HG02588 (cell line): ENCODE measurements at regions not wholly inside any gene's neighbourhood (a gene's known extent, or its start where the extent isn't known, plus 50 kb on each side); places are given as distances from the start of the nearest gene placed in this dataset.
"Not testable (repeated sequence)": the region's sequence is repeated elsewhere in the genome, so short reads cannot be mapped to it uniquely, and the experiment has no call there.

Experiments used
- ATAC-seq: cut with Tn5 transposase; IDR thresholded peaks from one replicate; pipeline ENCODE4 v1.9.1; 2021; ENCODE audit warnings: mild to moderate bottlenecking, moderate library complexity; ENCODE audit not compliant: unreplicated experiment

- ATAC-seq = no peak
Observed at GRCh38 chr9:6105738-6106137, 90.3 kb upstream of the RANBP6 start.

- not testable (repeated sequence) for ATAC-seq
Observed at GRCh38 chr9:6104406-6104805, 89.0 kb upstream of the RANBP6 start.

GRCh38 chr9:6103911-6104310, 88.5 kb upstream of the RANBP6 start:
- ATAC-seq = not testable (repeated sequence)

- ATAC-seq = not testable (repeated sequence)
Observed at GRCh38 chr9:6102336-6102987, 87.0 kb upstream of the RANBP6 start.

GRCh38 chr9:6101725-6102124, 86.3 kb upstream of the RANBP6 start:
- ATAC-seq = not testable (repeated sequence)

GRCh38 chr9:6099346-6099745, 83.9 kb upstream of the RANBP6 start:
- ATAC-seq = not testable (repeated sequence)

- no peak for ATAC-seq
Observed at GRCh38 chr9:6098431-6098830, 83.0 kb upstream of the RANBP6 start.

- ATAC-seq = no peak
Observed at GRCh38 chr9:6096821-6097220, 81.4 kb upstream of the RANBP6 start.

GRCh38 chr9:6090277-6091210, 75.1 kb upstream of the RANBP6 start:
- no peak for ATAC-seq

GRCh38 chr9:6089300-6089699, 73.9 kb upstream of the RANBP6 start:
- no peak for ATAC-seq

- no peak for ATAC-seq
Observed at GRCh38 chr9:6086006-6086655, 70.7 kb upstream of the RANBP6 start.

GRCh38 chr9:6080154-6080716, 64.8 kb upstream of the RANBP6 start:
- peak; percentile 84 for ATAC-seq

GRCh38 chr9:6079386-6079785, 64.0 kb upstream of the RANBP6 start:
- no peak for ATAC-seq

GRCh38 chr9:6078382-6079105, 63.1 kb upstream of the RANBP6 start:
- ATAC-seq = no peak

- ATAC-seq = no peak
Observed at GRCh38 chr9:6076851-6077250, 61.4 kb upstream of the RANBP6 start.

- ATAC-seq = no peak
Observed at GRCh38 chr9:6073731-6074130, 58.3 kb upstream of the RANBP6 start.

GRCh38 chr9:6072865-6073264, 57.4 kb upstream of the RANBP6 start:
- ATAC-seq = no peak

GRCh38 chr9:6072453-6072852, 57.0 kb upstream of the RANBP6 start:
- no peak for ATAC-seq

- peak; percentile 86 for ATAC-seq
Observed at GRCh38 chr9:6068983-6069382, 53.6 kb upstream of the RANBP6 start.

GRCh38 chr9:6067426-6067825, 52.0 kb upstream of the RANBP6 start:
- ATAC-seq = no peak
